Stimulated activated CD4-positive, alpha-beta T cell treated with anti-CD3 and anti-CD28 coated beads, Interleukin-15, amount 100 ng/mL, for 48 hours (primary cell): ENCODE measurements at regions not wholly inside any gene's neighbourhood (a gene's known extent, or its start where the extent isn't known, plus 50 kb on each side); places are given as distances from the start of the nearest gene placed in this dataset.

Source experiments
- DNase-seq, 2 donors: peaks; one replicate each; pipeline ENCODE4 v3.0.0-alpha.2; 2020; ENCODE audit warnings: low read depth in 2 of 2

- DNase-seq = no peak
Observed at GRCh38 chr4:117429506-117429905, 344.1 kb upstream of the TRAM1L1 start.

GRCh38 chr4:117434424-117434823 is 349.0 kb upstream of the TRAM1L1 start:
- no peak for DNase-seq

- peak in 1 of 2 donors; percentile 17 for DNase-seq
Observed at GRCh38 chr4:117447925-117448324, 362.5 kb upstream of the TRAM1L1 start.

- DNase-seq = no peak
Observed at GRCh38 chr4:117455088-117455487, 369.7 kb upstream of the TRAM1L1 start.

GRCh38 chr4:117466388-117466787 is 381.0 kb upstream of the TRAM1L1 start:
- DNase-seq = no peak

- DNase-seq = no peak
Observed at GRCh38 chr4:117467404-117467803, 382.0 kb upstream of the TRAM1L1 start.

GRCh38 chr4:117474987-117475386 is 389.6 kb upstream of the TRAM1L1 start:
- no peak for DNase-seq

- no peak for DNase-seq
Observed at GRCh38 chr4:117477925-117478324, 392.5 kb upstream of the TRAM1L1 start.

GRCh38 chr4:117478702-117479101 is 393.3 kb upstream of the TRAM1L1 start:
- no peak for DNase-seq

GRCh38 chr4:117479673-117480072 is 394.3 kb upstream of the TRAM1L1 start:
- peak in 1 of 2 donors; percentile 1 for DNase-seq

- DNase-seq = no peak
Observed at GRCh38 chr4:117481742-117482141, 396.4 kb upstream of the TRAM1L1 start.

- DNase-seq = no peak
Observed at GRCh38 chr4:117488692-117489091, 403.3 kb upstream of the TRAM1L1 start.

GRCh38 chr4:117489107-117489506 is 403.7 kb upstream of the TRAM1L1 start:
- no peak for DNase-seq

GRCh38 chr4:117491516-117491915 is 406.1 kb upstream of the TRAM1L1 start:
- no peak for DNase-seq

- DNase-seq = no peak
Observed at GRCh38 chr4:117495802-117496201, 410.4 kb upstream of the TRAM1L1 start.

GRCh38 chr4:117512414-117512813 is 427.0 kb upstream of the TRAM1L1 start:
- DNase-seq = no peak

- DNase-seq = no peak
Observed at GRCh38 chr4:117514391-117515175, 429.2 kb upstream of the TRAM1L1 start.

- DNase-seq = no peak
Observed at GRCh38 chr4:117515921-117516320, 430.5 kb upstream of the TRAM1L1 start.

GRCh38 chr4:117527601-117528000 is 442.2 kb upstream of the TRAM1L1 start:
- DNase-seq = no peak

GRCh38 chr4:117529401-117529800 is 444.0 kb upstream of the TRAM1L1 start:
- no peak for DNase-seq

GRCh38 chr4:117533501-117533900 is 448.1 kb upstream of the TRAM1L1 start:
- no peak for DNase-seq

- no peak for DNase-seq
Observed at GRCh38 chr4:117545039-117545438, 459.7 kb upstream of the TRAM1L1 start.

- no peak for DNase-seq
Observed at GRCh38 chr4:117549524-117549923, 464.1 kb upstream of the TRAM1L1 start.

GRCh38 chr4:117550085-117550484 is 464.7 kb upstream of the TRAM1L1 start:
- DNase-seq = no peak
